Keratinocyte (primary cell): ENCODE measurements at regions not wholly inside any gene's neighbourhood (a gene's known extent, or its start where the extent isn't known, plus 50 kb on each side); places are given as distances from the start of the nearest gene placed in this dataset.

Experiments
- DNase-seq: peaks from one replicate; pipeline ENCODE4 v3.0.0-alpha.2; 2011; ENCODE audit warnings: low read depth, missing footprints, low spot score
- FAIRE-seq: peaks from 2 replicates; lab custom pipeline; 2011; peaks lifted over from hg19 to GRCh38; lab: Jason Lieb, UNC
- H2AFZ ChIP-seq: 2 replicates; pipeline ENCODE4 v1.6.0; 2012; ENCODE audit warnings: low read length, control low read depth, inconsistent platforms; ENCODE audit not compliant: control insufficient read depth
- H3K27ac ChIP-seq: 2 replicates; pipeline ENCODE4 v1.5.1; 2011; ENCODE audit warnings: low read length; ENCODE audit not compliant: control insufficient read depth, insufficient read depth
- H3K27me3 ChIP-seq: 3 replicates; pipeline ENCODE4 v1.6.0; 2011; ENCODE audit warnings: low read length; ENCODE audit not compliant: control insufficient read depth, insufficient read depth; ENCODE audit errors: extremely low read depth
- H3K36me3 ChIP-seq, 2 experiments: 2 replicates in 1 of 2; 3 replicates in 1 of 2; pipeline ENCODE4 v1.5.1; 2011; ENCODE audit warnings: low read length in 2 of 2, mild to moderate bottlenecking in 1 of 2; ENCODE audit not compliant: control insufficient read depth in 2 of 2, insufficient read depth in 2 of 2; ENCODE audit errors: extremely low read depth in 1 of 2
- H3K4me1 ChIP-seq: 3 replicates; pipeline ENCODE4 v1.5.1; 2011; ENCODE audit warnings: low read length; ENCODE audit not compliant: control insufficient read depth, insufficient read depth; ENCODE audit errors: extremely low read depth
- H3K4me2 ChIP-seq: 3 replicates; pipeline ENCODE4 v1.6.0; 2011; ENCODE audit warnings: low read depth, low read length; ENCODE audit not compliant: control insufficient read depth, insufficient read depth; ENCODE audit errors: extremely low read depth
- H3K4me3 ChIP-seq, 3 experiments: fragments of 200-600 bp in 1 of 3; sonication (generic) in 1 of 3; 2 replicates in 2 of 3; 3 replicates in 1 of 3; pipeline ENCODE4 v1.5.1; 2011 to 2016; ENCODE audit warnings: low read length in 3 of 3, mild to moderate bottlenecking in 3 of 3, control low read depth in 2 of 3, inconsistent platforms in 1 of 3, low read depth in 1 of 3, mixed read lengths in 1 of 3, mixed run types in 1 of 3, moderate library complexity in 1 of 3; ENCODE audit not compliant: control insufficient read depth in 2 of 3, insufficient read depth in 2 of 3; ENCODE audit errors: extremely low read depth in 1 of 3
- H3K79me2 ChIP-seq: 2 replicates; pipeline ENCODE4 v1.6.0; 2012; ENCODE audit warnings: low read length; ENCODE audit not compliant: control insufficient read depth, insufficient read depth
- H3K9ac ChIP-seq: 3 replicates; pipeline ENCODE4 v1.6.0; 2011; ENCODE audit warnings: low read length; ENCODE audit not compliant: control insufficient read depth, insufficient read depth; ENCODE audit errors: extremely low read depth
- H3K9me1 ChIP-seq: 3 replicates; pipeline ENCODE4 v1.6.0; 2011; ENCODE audit warnings: low read length; ENCODE audit not compliant: control insufficient read depth, insufficient read depth; ENCODE audit errors: extremely low read depth
- H3K9me3 ChIP-seq: 2 replicates; pipeline ENCODE4 v1.5.1; 2012; ENCODE audit warnings: low read depth, low read length; ENCODE audit not compliant: control insufficient read depth
- H4K20me1 ChIP-seq: 3 replicates; pipeline ENCODE4 v1.6.0; 2011; ENCODE audit warnings: low read length; ENCODE audit not compliant: control insufficient read depth, insufficient read depth; ENCODE audit errors: extremely low read depth
- EZH2 ChIP-seq: IDR thresholded peaks from one replicate; pipeline ENCODE4 v1.6.1; 2012; ENCODE audit warnings: inconsistent platforms, mild to moderate bottlenecking, low read length, moderate library complexity
- dilution Hi-C: fragments of 300-500 bp; cut with MboI; formaldehyde crosslinking; loops from one replicate; pipeline ENCODE4 v1.7.0; 2020; ENCODE audit warnings: low sequenced_read_pairs; ENCODE audit not compliant: extremely low pct_ligation_motif_present
- TF ChIP-seq, protein P1 (sequence below), 3 experiments: IDR thresholded peaks in 1 of 3; conservative IDR thresholded peaks in 1 of 3; optimal IDR thresholded peaks in 1 of 3; 2 replicates in 2 of 3; 3 replicates in 1 of 3; pipeline versions ENCODE3 to v1.5.1; 2011; ENCODE audit warnings: low read length in 3 of 3, mild to moderate bottlenecking in 3 of 3, moderate library complexity in 2 of 3, control low read depth in 1 of 3, inconsistent platforms in 1 of 3; ENCODE audit not compliant: insufficient read depth in 2 of 3; ENCODE audit errors: extremely low read depth in 1 of 3

DNA sequence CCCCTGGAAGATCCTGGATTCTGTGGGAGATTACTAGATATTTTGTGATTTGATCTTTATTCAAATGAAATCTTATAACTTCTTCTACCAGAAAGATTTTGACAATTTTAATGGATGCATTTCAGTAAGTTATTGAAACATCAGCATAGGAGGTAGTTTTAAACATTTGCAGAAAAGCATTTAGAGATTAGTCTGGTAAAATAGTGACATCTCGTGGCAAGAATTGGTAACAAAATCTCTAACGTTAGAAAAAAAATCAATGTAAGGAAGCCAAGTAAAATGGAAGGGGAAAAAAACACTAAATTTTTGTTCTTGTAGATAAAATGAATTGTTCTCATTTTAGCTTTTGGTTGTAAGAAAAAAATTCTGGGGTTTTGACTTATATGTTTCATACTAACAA lies 73.3 kb downstream of the TASL start:
- Histone ChIP-seq H3K27ac (no peak overlapping the region), H3K27me3 (no peaks in the 10 kb centered on the region), H4K20me1 (no peaks in the 10 kb centered on the region), H3K36me3 (no peaks in the 10 kb centered on the region), H3K9ac (no peak overlapping the region), H3K4me1 (no peaks in the 10 kb centered on the region), H3K9me3 (no peaks in the 10 kb centered on the region), H3K4me3 (no peak overlapping the region), H3K9me1 (no peaks in the 10 kb centered on the region), H3K79me2 (no peaks in the 10 kb centered on the region), H2AFZ (no peak overlapping the region), H3K4me2 (no peak overlapping the region)
- dilution Hi-C loops, result no loop called here
- FAIRE-seq, result no peak
- DNase-seq, result no peak
- TF ChIP-seq, protein P1, sequence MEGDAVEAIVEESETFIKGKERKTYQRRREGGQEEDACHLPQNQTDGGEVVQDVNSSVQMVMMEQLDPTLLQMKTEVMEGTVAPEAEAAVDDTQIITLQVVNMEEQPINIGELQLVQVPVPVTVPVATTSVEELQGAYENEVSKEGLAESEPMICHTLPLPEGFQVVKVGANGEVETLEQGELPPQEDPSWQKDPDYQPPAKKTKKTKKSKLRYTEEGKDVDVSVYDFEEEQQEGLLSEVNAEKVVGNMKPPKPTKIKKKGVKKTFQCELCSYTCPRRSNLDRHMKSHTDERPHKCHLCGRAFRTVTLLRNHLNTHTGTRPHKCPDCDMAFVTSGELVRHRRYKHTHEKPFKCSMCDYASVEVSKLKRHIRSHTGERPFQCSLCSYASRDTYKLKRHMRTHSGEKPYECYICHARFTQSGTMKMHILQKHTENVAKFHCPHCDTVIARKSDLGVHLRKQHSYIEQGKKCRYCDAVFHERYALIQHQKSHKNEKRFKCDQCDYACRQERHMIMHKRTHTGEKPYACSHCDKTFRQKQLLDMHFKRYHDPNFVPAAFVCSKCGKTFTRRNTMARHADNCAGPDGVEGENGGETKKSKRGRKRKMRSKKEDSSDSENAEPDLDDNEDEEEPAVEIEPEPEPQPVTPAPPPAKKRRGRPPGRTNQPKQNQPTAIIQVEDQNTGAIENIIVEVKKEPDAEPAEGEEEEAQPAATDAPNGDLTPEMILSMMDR (optimal IDR thresholded peaks at IDR 0.05 in 1 of 3, IDR thresholded peaks at IDR 0.05 in 1 of 3, conservative IDR thresholded peaks at IDR 0.05 in 1 of 3; ENCODE audit: extremely low read depth in 1 of 3, insufficient read depth in 2 of 3, low read length in 3 of 3), result peak in 2 of 3 experiments; percentile 35
- TF ChIP-seq EZH2, result no peak

DNA sequence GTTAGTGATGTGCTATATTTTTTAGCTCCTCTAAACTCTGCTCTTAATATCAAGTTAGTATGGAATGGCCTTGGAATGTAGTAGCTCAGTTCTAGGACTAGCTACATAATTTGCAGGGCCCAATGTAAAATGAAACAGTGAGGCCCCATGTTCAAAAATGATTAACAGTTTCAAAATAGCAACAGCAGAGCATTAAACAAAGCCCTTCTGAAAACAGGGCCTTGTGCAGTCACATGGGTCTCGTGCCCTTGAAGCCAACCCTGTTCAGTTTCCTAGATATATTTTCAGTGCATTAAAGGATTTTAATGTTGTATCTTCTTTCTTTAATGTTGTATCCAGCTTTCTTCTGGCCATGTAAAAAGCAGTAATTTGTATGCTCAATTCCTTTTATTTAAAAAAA lies 82.1 kb downstream of the TASL start:
- no peaks in the 10 kb centered on the region for H3K9me3 ChIP-seq
- no peaks in the 10 kb centered on the region for H3K4me1 ChIP-seq
- no peak overlapping the region for H2AFZ ChIP-seq
- dilution Hi-C loops, result no loop called here
- no peak overlapping the region for H3K4me3 ChIP-seq
- no peaks in the 10 kb centered on the region for H3K9me1 ChIP-seq
- no peaks in the 10 kb centered on the region for H4K20me1 ChIP-seq
- DNase-seq (no peak), FAIRE-seq (no peak)
- TF ChIP-seq, protein P1 (optimal IDR thresholded peaks at IDR 0.05 in 1 of 3, IDR thresholded peaks at IDR 0.05 in 1 of 3, conservative IDR thresholded peaks at IDR 0.05 in 1 of 3; ENCODE audit: extremely low read depth in 1 of 3, insufficient read depth in 2 of 3, low read length in 3 of 3), result no peak
- no peak for TF ChIP-seq EZH2
- H3K79me2 ChIP-seq, result no peaks in the 10 kb centered on the region
- H3K27ac ChIP-seq, result no peak overlapping the region
- H3K9ac ChIP-seq, result no peak overlapping the region
- no peak overlapping the region for H3K4me2 ChIP-seq
- no peaks in the 10 kb centered on the region for H3K27me3 ChIP-seq
- no peaks in the 10 kb centered on the region for H3K36me3 ChIP-seq
